CD14-positive monocyte (primary cell): ENCODE measurements at regions not wholly inside any gene's neighbourhood (a gene's known extent, or its start where the extent isn't known, plus 50 kb on each side); places are given as distances from the start of the nearest gene placed in this dataset.

Experiments
- DNase-seq, 3 donors: peaks; one replicate each; pipeline ENCODE4 v3.0.0-alpha.2; 2011 to 2022
- H2AFZ ChIP-seq: 2 replicates; pipeline ENCODE4 v1.6.0; 2012; ENCODE audit warnings: mild to moderate bottlenecking, low read depth, low read length, inconsistent platforms; ENCODE audit not compliant: insufficient read depth, poor library complexity, severe bottlenecking
- H3K27ac ChIP-seq, 2 donors: 1 replicate in 1 of 2; 2 replicates in 1 of 2; pipeline ENCODE4 v1.5.1; 2012 to 2013; ENCODE audit warnings: low read length in 2 of 2, control low read depth in 1 of 2, inconsistent platforms in 1 of 2, low read depth in 1 of 2, mild to moderate bottlenecking in 1 of 2
- H3K27me3 ChIP-seq, 2 donors: one replicate each; pipeline versions ENCODE4 v1.6.0 to v1.6.1; 2011 to 2013; ENCODE audit warnings: low read length in 2 of 2; ENCODE audit not compliant: control insufficient read depth in 2 of 2, insufficient read depth in 2 of 2
- H3K36me3 ChIP-seq, 2 donors: replicated peaks in 1 of 2; 1 replicate in 1 of 2; 2 replicates in 1 of 2; pipeline versions ENCODE4 v1.5.1 to v1.6.1; 2012 to 2013; ENCODE audit warnings: low read length in 2 of 2, control low read depth in 1 of 2, inconsistent platforms in 1 of 2, mild to moderate bottlenecking in 1 of 2; ENCODE audit not compliant: insufficient read depth in 2 of 2, control insufficient read depth in 1 of 2
- H3K4me1 ChIP-seq, 2 donors: 1 replicate in 1 of 2; 2 replicates in 1 of 2; pipeline versions ENCODE4 v1.5.1 to v1.6.1; 2012 to 2013; ENCODE audit warnings: low read length in 2 of 2, control low read depth in 1 of 2, inconsistent platforms in 1 of 2, mild to moderate bottlenecking in 1 of 2, moderate library complexity in 1 of 2; ENCODE audit not compliant: insufficient read depth in 2 of 2, control insufficient read depth in 1 of 2
- H3K4me2 ChIP-seq: replicated peaks from 2 replicates; pipeline ENCODE3; 2012; ENCODE audit warnings: low read length, moderate library complexity, mild to moderate bottlenecking; ENCODE audit not compliant: poor library complexity, severe bottlenecking; ENCODE audit errors: extremely low read depth
- H3K4me3 ChIP-seq, 3 experiments: fragments of 200-600 bp in 1 of 3; sonication (generic) in 1 of 3; replicated peaks in 1 of 3; 1 replicate in 2 of 3; 2 replicates in 1 of 3; pipeline ENCODE4 v1.5.1; 2011 to 2013; ENCODE audit warnings: low read length in 3 of 3, mild to moderate bottlenecking in 3 of 3, control low read depth in 2 of 3, low read depth in 2 of 3, inconsistent platforms in 1 of 3, moderate library complexity in 1 of 3
- H3K79me2 ChIP-seq: 2 replicates; pipeline ENCODE4 v1.6.0; 2012; ENCODE audit warnings: mild to moderate bottlenecking, control low read depth, inconsistent platforms, low read length, moderate library complexity; ENCODE audit not compliant: insufficient read depth
- H3K9ac ChIP-seq: 2 replicates; pipeline ENCODE4 v1.6.0; 2017; ENCODE audit warnings: low read length, mild to moderate bottlenecking; ENCODE audit not compliant: insufficient read depth, poor library complexity, severe bottlenecking
- H3K9me3 ChIP-seq, 2 donors: replicated peaks in 1 of 2; 1 replicate in 1 of 2; 2 replicates in 1 of 2; pipeline versions ENCODE4 v1.5.1 to v1.6.1; 2012 to 2013; ENCODE audit warnings: low read length in 2 of 2, control low read depth in 1 of 2; ENCODE audit not compliant: control insufficient read depth in 1 of 2, insufficient read depth in 1 of 2
- H4K20me1 ChIP-seq: 2 replicates; pipeline ENCODE4 v1.6.0; 2012; ENCODE audit warnings: mild to moderate bottlenecking, low read length, control low read depth, moderate library complexity; ENCODE audit not compliant: insufficient read depth
- H3K27ac Mint-ChIP-seq, 7 donors: one replicate each; pipeline ENCODE4 v1.8.0; 2020; ENCODE audit warnings: mild to moderate bottlenecking in 7 of 7, mixed read lengths in 7 of 7, moderate library complexity in 6 of 7, inconsistent platforms in 2 of 7
- H3K27me3 Mint-ChIP-seq, 3 donors: one replicate each; pipeline ENCODE4 v1.8.0; 2021 to 2022; ENCODE audit warnings: low read depth in 3 of 3, mild to moderate bottlenecking in 3 of 3, mixed read lengths in 3 of 3, moderate library complexity in 3 of 3, inconsistent platforms in 1 of 3
- H3K36me3 Mint-ChIP-seq, 2 donors: one replicate each; pipeline ENCODE4 v1.8.0; 2020; ENCODE audit warnings: mixed read lengths in 2 of 2, inconsistent platforms in 1 of 2, mild to moderate bottlenecking in 1 of 2
- H3K4me1 Mint-ChIP-seq: one replicate; pipeline ENCODE4 v1.8.0; 2020; ENCODE audit warnings: mild to moderate bottlenecking, mixed read lengths
- H3K4me3 Mint-ChIP-seq, 2 donors: one replicate each; pipeline ENCODE4 v1.8.0; 2020; ENCODE audit warnings: mild to moderate bottlenecking in 2 of 2, mixed read lengths in 2 of 2, moderate library complexity in 1 of 2
- H3K9me3 Mint-ChIP-seq, 7 donors: one replicate each; pipeline ENCODE4 v1.8.0; 2020 to 2022; ENCODE audit warnings: mixed read lengths in 7 of 7, mild to moderate bottlenecking in 6 of 7, moderate library complexity in 6 of 7, inconsistent platforms in 2 of 7
- WGBS: methylation state at CpG from one replicate; pipeline ENCODE4 v1.1.5; 2013; ENCODE audit warnings: missing lambda C conversion rate; ENCODE audit not compliant: insufficient coverage; 5-methylcytosine and 5-hydroxymethylcytosine counted together
- intact Hi-C, 2 donors: fragments of 100-400 bp; cut with micrococcal nuclease; formaldehyde crosslinking; loops; one replicate each; pipeline versions ENCODE4 v1.15.0 to v1.15.1; 2023
- TF ChIP-seq, protein P1 (sequence below): fragments of 200-600 bp; IDR thresholded peaks from one replicate; pipeline ENCODE4 v1.8.0; 2022; ENCODE audit warnings: antibody characterized with exemption, mild to moderate bottlenecking

DNA sequence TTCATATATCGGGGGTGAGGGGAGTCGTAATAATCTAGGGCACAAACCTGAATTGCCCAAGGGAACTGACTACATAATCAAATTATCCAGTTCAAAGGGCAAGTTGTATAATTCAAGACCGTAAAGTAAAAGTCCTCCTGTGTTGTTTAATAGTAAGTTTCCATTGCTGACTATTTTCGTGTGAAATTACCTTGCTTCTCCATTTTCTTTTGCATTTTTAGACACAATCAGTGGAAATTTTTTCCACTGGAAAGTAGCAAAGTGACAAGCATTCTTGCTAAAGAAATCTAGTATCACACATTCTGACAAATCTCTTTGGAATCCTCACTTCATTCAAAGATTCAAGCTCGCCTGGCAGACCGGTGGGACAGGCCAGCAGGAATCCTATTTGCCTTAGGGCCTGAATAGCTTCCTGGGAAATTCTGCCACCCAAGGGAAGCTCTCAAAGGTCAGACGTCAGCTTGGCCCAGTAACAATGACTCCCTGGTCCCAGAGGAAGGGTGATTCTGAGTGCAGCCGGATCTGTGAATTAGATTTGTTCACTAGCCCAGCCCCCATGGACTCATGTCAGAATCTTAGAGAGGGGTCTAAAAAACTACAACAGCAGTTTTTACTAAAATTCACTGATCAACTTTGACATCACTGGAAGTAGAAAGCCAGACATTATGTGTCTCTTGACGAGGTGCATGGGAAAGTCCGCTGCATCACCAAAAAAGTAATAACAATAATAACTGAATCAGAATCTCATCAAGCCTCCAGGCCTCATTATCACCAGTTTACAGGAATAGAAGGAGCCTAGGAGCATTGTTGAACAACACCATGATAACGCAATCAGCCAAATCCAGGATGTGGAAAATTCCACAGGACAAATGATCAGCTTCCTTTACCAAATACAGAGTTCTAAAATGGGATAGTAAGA lies 161.0 kb downstream of the SKIDA1 start:
- TF ChIP-seq, protein P1, sequence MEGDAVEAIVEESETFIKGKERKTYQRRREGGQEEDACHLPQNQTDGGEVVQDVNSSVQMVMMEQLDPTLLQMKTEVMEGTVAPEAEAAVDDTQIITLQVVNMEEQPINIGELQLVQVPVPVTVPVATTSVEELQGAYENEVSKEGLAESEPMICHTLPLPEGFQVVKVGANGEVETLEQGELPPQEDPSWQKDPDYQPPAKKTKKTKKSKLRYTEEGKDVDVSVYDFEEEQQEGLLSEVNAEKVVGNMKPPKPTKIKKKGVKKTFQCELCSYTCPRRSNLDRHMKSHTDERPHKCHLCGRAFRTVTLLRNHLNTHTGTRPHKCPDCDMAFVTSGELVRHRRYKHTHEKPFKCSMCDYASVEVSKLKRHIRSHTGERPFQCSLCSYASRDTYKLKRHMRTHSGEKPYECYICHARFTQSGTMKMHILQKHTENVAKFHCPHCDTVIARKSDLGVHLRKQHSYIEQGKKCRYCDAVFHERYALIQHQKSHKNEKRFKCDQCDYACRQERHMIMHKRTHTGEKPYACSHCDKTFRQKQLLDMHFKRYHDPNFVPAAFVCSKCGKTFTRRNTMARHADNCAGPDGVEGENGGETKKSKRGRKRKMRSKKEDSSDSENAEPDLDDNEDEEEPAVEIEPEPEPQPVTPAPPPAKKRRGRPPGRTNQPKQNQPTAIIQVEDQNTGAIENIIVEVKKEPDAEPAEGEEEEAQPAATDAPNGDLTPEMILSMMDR = no peak
- no peak for DNase-seq
- intact Hi-C loops = no loop called here
- no peaks in the 10 kb centered on the region for H3K27me3 ChIP-seq
- no peak overlapping the region for H3K9ac ChIP-seq
- H3K36me3 ChIP-seq = no peaks in the 10 kb centered on the region
- H3K4me1 ChIP-seq = peaks cover 8 to 12% of the 10 kb centered on the region in 2 donors
- Mint-ChIP-seq H3K36me3 (no peaks in the 10 kb centered on the region), H3K27ac (no peak overlapping the region), H3K27me3 (peaks cover 0 to 3% (median 2%) of the 10 kb centered on the region in 3 donors), H3K4me1 (peaks cover 13% of the 10 kb centered on the region), H3K4me3 (no peak overlapping the region), H3K9me3 (peaks cover 0 to 4% (median 0%) of the 10 kb centered on the region in 7 donors)
- no peaks in the 10 kb centered on the region for H3K9me3 ChIP-seq
- 95% methylated on average over 3 of the region's 11 CpGs for WGBS
- H2AFZ ChIP-seq = no peak overlapping the region
- no peak overlapping the region for H3K4me3 ChIP-seq
- no peaks in the 10 kb centered on the region for H3K79me2 ChIP-seq
- H3K4me2 ChIP-seq = no peak overlapping the region
- no peaks in the 10 kb centered on the region for H4K20me1 ChIP-seq
- H3K27ac ChIP-seq = no peak overlapping the region

DNA sequence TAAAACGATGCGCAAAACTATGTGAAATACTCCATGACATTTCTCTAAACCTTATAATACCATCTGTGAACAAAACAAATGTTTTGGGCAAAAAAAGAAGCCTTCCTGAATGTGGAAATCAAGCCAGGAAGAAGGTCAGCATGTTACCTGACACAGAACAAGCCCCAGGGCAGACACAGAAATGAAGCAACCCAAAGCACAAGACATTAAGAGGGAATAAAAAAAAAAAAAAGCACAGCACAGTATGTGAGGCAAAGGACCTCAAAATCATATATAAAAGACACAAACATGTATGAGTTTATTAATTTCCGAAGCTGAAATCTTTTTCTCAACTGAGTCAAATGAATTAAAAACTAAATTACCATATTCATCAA lies 161.8 kb downstream of the SKIDA1 start:
- no peaks in the 10 kb centered on the region for H3K9me3 ChIP-seq
- no peaks in the 10 kb centered on the region for H3K79me2 ChIP-seq
- H3K4me2 ChIP-seq = no peak overlapping the region
- peaks cover 3 to 6% of the 10 kb centered on the region in 2 donors for H3K4me1 ChIP-seq
- H3K27me3 ChIP-seq = no peaks in the 10 kb centered on the region
- no peak overlapping the region for H2AFZ ChIP-seq
- intact Hi-C loops = no loop called here
- DNase-seq = no peak
- Mint-ChIP-seq H3K9me3 (peaks cover 0 to 4% (median 0%) of the 10 kb centered on the region in 7 donors), H3K27ac (no peak overlapping the region), H3K4me1 (peaks cover 8% of the 10 kb centered on the region), H3K27me3 (peaks cover 0 to 3% (median 2%) of the 10 kb centered on the region in 3 donors), H3K4me3 (no peak overlapping the region), H3K36me3 (no peaks in the 10 kb centered on the region)
- no peaks in the 10 kb centered on the region for H4K20me1 ChIP-seq
- no peak overlapping the region for H3K4me3 ChIP-seq
- no CpG with 5 or more reads among the region's 3 CpGs for WGBS
- H3K36me3 ChIP-seq = no peaks in the 10 kb centered on the region
- TF ChIP-seq, protein P1 = no peak
- no peak overlapping the region for H3K27ac ChIP-seq
- H3K9ac ChIP-seq = no peak overlapping the region
